OCI-LY7 (cell line): ENCODE measurements at regions not wholly inside any gene's neighbourhood (a gene's known extent, or its start where the extent isn't known, plus 50 kb on each side); places are given as distances from the start of the nearest gene placed in this dataset.

Experiments
- BruUV-seq: library from RNA; stranded (reverse); fragments of 400-500 nt; replicated peaks from 2 replicates; lab custom pipeline; 2021; lab: Mats Ljungman, UMichigan
- CTCF ChIA-PET: fragments of 300-600 bp; sonication (Branson Sonifier 250); formaldehyde crosslinking; loops from one replicate; lab custom pipeline; 2022; ENCODE audit warnings: antibody characterized with exemption; ENCODE audit not compliant: unreplicated experiment; lab: Charles Lee
- POLR2A ChIA-PET: fragments of 300-600 bp; sonication (Branson Sonifier 250); formaldehyde crosslinking; loops from one replicate; lab custom pipeline; 2022; ENCODE audit warnings: antibody characterized with exemption; lab: Charles Lee
- DNase-seq: peaks from one replicate; pipeline ENCODE4 v3.0.0-alpha.2; 2015; ENCODE audit warnings: low spot score
- H2AFZ ChIP-seq: fragments of 200-600 bp; sonication (generic), shearing (Covaris generic); 2 replicates; pipeline ENCODE4 v1.6.1; 2014; ENCODE audit warnings: mild to moderate bottlenecking, antibody characterized with exemption, low read length, moderate library complexity
- H3K27ac ChIP-seq: fragments of 200-600 bp; sonication (generic); 2 replicates; pipeline ENCODE4 v1.5.1; 2014; ENCODE audit warnings: mixed run types, low read depth, mild to moderate bottlenecking, moderate library complexity, low read length, inconsistent platforms; ENCODE audit not compliant: poor library complexity, severe bottlenecking
- H3K36me3 ChIP-seq: fragments of 200-600 bp; sonication (generic); 2 replicates; pipeline ENCODE4 v1.6.1; 2014; ENCODE audit warnings: mild to moderate bottlenecking, antibody characterized with exemption, low read length, moderate library complexity, mixed read lengths; ENCODE audit not compliant: insufficient read depth
- H3K4me1 ChIP-seq: fragments of 200-600 bp; sonication (generic); 2 replicates; pipeline ENCODE4 v1.5.1; 2014; ENCODE audit warnings: mild to moderate bottlenecking, low read length; ENCODE audit not compliant: insufficient read depth, poor library complexity, severe bottlenecking
- H3K4me2 ChIP-seq: fragments of 200-600 bp; sonication (generic); 2 replicates; pipeline ENCODE4 v1.6.1; 2014; ENCODE audit warnings: mild to moderate bottlenecking, low read length
- H3K4me3 ChIP-seq: fragments of 200-600 bp; sonication (generic); 2 replicates; pipeline ENCODE4 v1.5.1; 2014; ENCODE audit warnings: mild to moderate bottlenecking, low read depth, low read length; ENCODE audit not compliant: poor library complexity, severe bottlenecking
- H3K79me2 ChIP-seq: fragments of 200-600 bp; sonication (generic); 2 replicates; pipeline ENCODE4 v1.6.1; 2016; ENCODE audit warnings: low read depth, mild to moderate bottlenecking, low read length, moderate library complexity, mixed read lengths; ENCODE audit not compliant: insufficient read depth
- H3K9me2 ChIP-seq: fragments of 200-600 bp; sonication (generic); 2 replicates; pipeline ENCODE4 v1.6.1; 2016; ENCODE audit warnings: mild to moderate bottlenecking, low read length, mixed read lengths; ENCODE audit not compliant: insufficient read depth
- H3K9me3 ChIP-seq: fragments of 200-600 bp; sonication (generic); 2 replicates; pipeline ENCODE4 v1.6.1; 2014; ENCODE audit warnings: mild to moderate bottlenecking, mixed run types, low read length, mixed read lengths
- H4K20me1 ChIP-seq: fragments of 200-600 bp; sonication (generic); 2 replicates; pipeline ENCODE4 v1.6.1; 2014; ENCODE audit warnings: mild to moderate bottlenecking, antibody characterized with exemption, low read length, moderate library complexity, mixed read lengths; ENCODE audit not compliant: insufficient read depth
- CTCF ChIP-seq: fragments of 200-600 bp; sonication (generic); conservative IDR thresholded peaks from 2 replicates; pipeline ENCODE4 v1.5.1; 2014; ENCODE audit warnings: mild to moderate bottlenecking, antibody characterized with exemption, low read length, moderate library complexity, mixed read lengths
- EZH2phosphoT487 ChIP-seq: fragments of 200-600 bp; sonication (generic); IDR thresholded peaks from 2 replicates; pipeline ENCODE4 v1.6.1; 2018; ENCODE audit warnings: low read depth, borderline replicate concordance, mild to moderate bottlenecking, mixed run types, antibody characterized with exemption, low read length, moderate library complexity, mixed read lengths
- intact Hi-C: fragments of 100-400 bp; cut with micrococcal nuclease; formaldehyde crosslinking; loops from one replicate; pipeline ENCODE4 v1.10.0; 2022; ENCODE audit not compliant: unreplicated experiment

GRCh38 chr6:1238040-1238439 lies 73.9 kb upstream of the FOXQ1 start:
- Histone ChIP-seq H3K4me3 (no peak overlapping the region), H2AFZ (no peak overlapping the region), H4K20me1 (no peaks in the 10 kb centered on the region), H3K4me2 (no peak overlapping the region), H3K9me3 (no peaks in the 10 kb centered on the region), H3K36me3 (no peaks in the 10 kb centered on the region), H3K27ac (no peak overlapping the region), H3K79me2 (no peaks in the 10 kb centered on the region), H3K4me1 (no peaks in the 10 kb centered on the region), H3K9me2 (no peaks in the 10 kb centered on the region)
- ChIA-PET CTCF (no interaction called here), POLR2A (no interaction called here)
- intact Hi-C loops, result no loop called here
- BruUV-seq, result no TSS peak
- TF ChIP-seq EZH2phosphoT487, result no peak
- no peak for TF ChIP-seq CTCF
- no peak for DNase-seq

GRCh38 chr6:1237636-1238035 lies 74.3 kb upstream of the FOXQ1 start:
- POLR2A ChIA-PET, result interaction anchor here (0.7 kb wide), 1 partner anchor 607 kb away, joined by 3 read pairs; no protein-coding TSS in a partner anchor
- CTCF ChIA-PET, result no interaction called here
- intact Hi-C loops, result no loop called here

More at GRCh38 chr6:1237636-1238035, 74.3 kb upstream of the FOXQ1 start:
- Histone ChIP-seq H3K9me2 (no peaks in the 10 kb centered on the region), H2AFZ (no peak overlapping the region), H3K36me3 (no peaks in the 10 kb centered on the region), H3K4me1 (no peaks in the 10 kb centered on the region), H4K20me1 (no peaks in the 10 kb centered on the region), H3K4me2 (no peak overlapping the region), H3K79me2 (no peaks in the 10 kb centered on the region), H3K9me3 (no peaks in the 10 kb centered on the region), H3K27ac (no peak overlapping the region), H3K4me3 (no peak overlapping the region)
- TF ChIP-seq EZH2phosphoT487, result no peak
- TF ChIP-seq CTCF, result no peak
- DNase-seq, result no peak
- BruUV-seq, result no TSS peak
